ENCODE measurements at regions not wholly inside any gene's neighbourhood (a gene's known extent, or its start where the extent isn't known, plus 50 kb on each side); places are given as distances from the start of the nearest gene placed in this dataset.

- Mint-ChIP-seq H3K27me3 (peaks cover 0 to 4% of the 10 kb centered on the region in 2 donors), H3K36me3 (no peaks in the 10 kb centered on the region), H3K4me3 (no peak overlapping the region), H3K4me1 (no peaks in the 10 kb centered on the region), H3K27ac (no peak overlapping the region), H3K9me3 (peaks cover 3 to 6% (median 3%) of the 10 kb centered on the region in 3 donors)
- Histone ChIP-seq H3K4me3 (ENCODE audit: control insufficient read depth in 1 of 2, extremely low read depth in 1 of 2, low read length in 1 of 2) (no peak overlapping the region), H3K27ac (ENCODE audit: low read length) (no peak overlapping the region), H3K27me3 (replicated peaks in 1 of 2; ENCODE audit: control insufficient read depth in 2 of 2, extremely low read depth in 1 of 2, insufficient read depth in 2 of 2, low read length in 1 of 2) (no peaks in the 10 kb centered on the region), H3K4me1 (ENCODE audit: control insufficient read depth in 1 of 2, extremely low read depth in 1 of 2, insufficient read depth in 2 of 2, low read length in 2 of 2) (no peaks in the 10 kb centered on the region), H3K9me3 (no peaks in the 10 kb centered on the region), H3K36me3 (ENCODE audit: control insufficient read depth in 2 of 2, extremely low read depth in 1 of 2, insufficient read depth in 1 of 2, low read length in 1 of 2) (no peaks in the 10 kb centered on the region)
- ChIA-PET CTCF (no interaction called here), POLR2A (no interaction called here)
- ATAC-seq (replicated peaks in 1 of 4), result no peak
- WGBS (ENCODE audit: insufficient coverage), result 44% methylated on average over 1 of the region's 1 CpG
- no peak for DNase-seq
Measured at GRCh38 chr7:91518058-91518457, 253.8 kb downstream of the FZD1 start.

- CTCF ChIA-PET, result no interaction called here
Measured at GRCh38 chr7:91519241-91520158, 255.3 kb downstream of the FZD1 start.

GRCh38 chr7:91520645-91521044 is 256.4 kb downstream of the FZD1 start:
- no peaks in the 10 kb centered on the region for H3K9me3 ChIP-seq
- no peaks in the 10 kb centered on the region for H3K27me3 ChIP-seq (replicated peaks in 1 of 2; ENCODE audit: control insufficient read depth in 2 of 2, extremely low read depth in 1 of 2, insufficient read depth in 2 of 2, low read length in 1 of 2)
- ATAC-seq (replicated peaks in 1 of 4) (no peak), DNase-seq (no peak)
- Mint-ChIP-seq H3K4me3 (no peak overlapping the region), H3K9me3 (peaks cover 0 to 6% (median 6%) of the 10 kb centered on the region in 3 donors), H3K4me1 (no peaks in the 10 kb centered on the region), H3K27ac (no peak overlapping the region), H3K36me3 (no peaks in the 10 kb centered on the region), H3K27me3 (peaks cover 0 to 4% of the 10 kb centered on the region in 2 donors)
- POLR2A ChIA-PET, result no interaction called here
- WGBS (ENCODE audit: insufficient coverage), result no CpG with 5 or more reads among the region's 1 CpG
- H3K36me3 ChIP-seq (ENCODE audit: control insufficient read depth in 2 of 2, extremely low read depth in 1 of 2, insufficient read depth in 1 of 2, low read length in 1 of 2), result no peaks in the 10 kb centered on the region
- H3K4me3 ChIP-seq (ENCODE audit: control insufficient read depth in 1 of 2, extremely low read depth in 1 of 2, low read length in 1 of 2), result no peak overlapping the region
- no peak overlapping the region for H3K27ac ChIP-seq (ENCODE audit: low read length)
- no peaks in the 10 kb centered on the region for H3K4me1 ChIP-seq (ENCODE audit: control insufficient read depth in 1 of 2, extremely low read depth in 1 of 2, insufficient read depth in 2 of 2, low read length in 2 of 2)
- CTCF ChIA-PET, result no interaction called here

More at GRCh38 chr7:91519241-91520158, 255.3 kb downstream of the FZD1 start:
- Histone ChIP-seq H3K4me1 (ENCODE audit: control insufficient read depth in 1 of 2, extremely low read depth in 1 of 2, insufficient read depth in 2 of 2, low read length in 2 of 2) (no peaks in the 10 kb centered on the region), H3K27ac (ENCODE audit: low read length) (no peak overlapping the region), H3K4me3 (ENCODE audit: control insufficient read depth in 1 of 2, extremely low read depth in 1 of 2, low read length in 1 of 2) (no peak overlapping the region), H3K36me3 (ENCODE audit: control insufficient read depth in 2 of 2, extremely low read depth in 1 of 2, insufficient read depth in 1 of 2, low read length in 1 of 2) (no peaks in the 10 kb centered on the region), H3K27me3 (replicated peaks in 1 of 2; ENCODE audit: control insufficient read depth in 2 of 2, extremely low read depth in 1 of 2, insufficient read depth in 2 of 2, low read length in 1 of 2) (no peaks in the 10 kb centered on the region), H3K9me3 (no peaks in the 10 kb centered on the region)
- Mint-ChIP-seq H3K27me3 (peaks cover 0 to 4% of the 10 kb centered on the region in 2 donors), H3K4me1 (no peaks in the 10 kb centered on the region), H3K36me3 (no peaks in the 10 kb centered on the region), H3K4me3 (no peak overlapping the region), H3K27ac (no peak overlapping the region), H3K9me3 (peaks cover 0 to 6% (median 4%) of the 10 kb centered on the region in 3 donors)
- DNase-seq (no peak), ATAC-seq (replicated peaks in 1 of 4) (no peak)
- POLR2A ChIA-PET, result no interaction called here
- whole genome bisulfite sequencing (ENCODE audit: insufficient coverage), result 83% methylated on average over 1 of the region's 8 CpGs

GRCh38 chr7:91526404-91526803 is 262.2 kb downstream of the FZD1 start:
- CTCF ChIA-PET, result no interaction called here
- no peaks in the 10 kb centered on the region for H3K36me3 Mint-ChIP-seq
- peaks cover 0 to 4% of the 10 kb centered on the region in 2 donors for H3K27me3 Mint-ChIP-seq
- Histone ChIP-seq H3K4me1 (ENCODE audit: control insufficient read depth in 1 of 2, extremely low read depth in 1 of 2, insufficient read depth in 2 of 2, low read length in 2 of 2) (no peaks in the 10 kb centered on the region), H3K27me3 (replicated peaks in 1 of 2; ENCODE audit: control insufficient read depth in 2 of 2, extremely low read depth in 1 of 2, insufficient read depth in 2 of 2, low read length in 1 of 2) (no peaks in the 10 kb centered on the region), H3K4me3 (ENCODE audit: control insufficient read depth in 1 of 2, extremely low read depth in 1 of 2, low read length in 1 of 2) (no peak overlapping the region), H3K27ac (ENCODE audit: low read length) (no peak overlapping the region), H3K36me3 (ENCODE audit: control insufficient read depth in 2 of 2, extremely low read depth in 1 of 2, insufficient read depth in 1 of 2, low read length in 1 of 2) (no peaks in the 10 kb centered on the region), H3K9me3 (no peaks in the 10 kb centered on the region)
- H3K9me3 Mint-ChIP-seq, result peaks cover 20 to 43% (median 21%) of the 10 kb centered on the region in 3 donors
- no peak for DNase-seq
- no peak for ATAC-seq (replicated peaks in 1 of 4)
- no peak overlapping the region for H3K27ac Mint-ChIP-seq
- H3K4me3 Mint-ChIP-seq, result no peak overlapping the region
- H3K4me1 Mint-ChIP-seq, result no peaks in the 10 kb centered on the region
- POLR2A ChIA-PET, result interaction anchor here in 1 of 2 donors (0.7 kb wide), 1 partner anchor 27 kb away, joined by 3 read pairs; no protein-coding TSS in a partner anchor

- Histone ChIP-seq H3K36me3 (ENCODE audit: control insufficient read depth in 2 of 2, extremely low read depth in 1 of 2, insufficient read depth in 1 of 2, low read length in 1 of 2) (no peaks in the 10 kb centered on the region), H3K4me1 (ENCODE audit: control insufficient read depth in 1 of 2, extremely low read depth in 1 of 2, insufficient read depth in 2 of 2, low read length in 2 of 2) (no peaks in the 10 kb centered on the region), H3K4me3 (ENCODE audit: control insufficient read depth in 1 of 2, extremely low read depth in 1 of 2, low read length in 1 of 2) (no peak overlapping the region), H3K27ac (ENCODE audit: low read length) (no peak overlapping the region), H3K27me3 (replicated peaks in 1 of 2; ENCODE audit: control insufficient read depth in 2 of 2, extremely low read depth in 1 of 2, insufficient read depth in 2 of 2, low read length in 1 of 2) (no peaks in the 10 kb centered on the region), H3K9me3 (no peaks in the 10 kb centered on the region)
- ATAC-seq (replicated peaks in 1 of 4) (no peak), DNase-seq (no peak)
- POLR2A ChIA-PET, result no interaction called here
- Mint-ChIP-seq H3K27ac (no peak overlapping the region), H3K27me3 (no peaks in the 10 kb centered on the region), H3K36me3 (no peaks in the 10 kb centered on the region), H3K4me1 (no peaks in the 10 kb centered on the region), H3K9me3 (peaks cover 20 to 54% (median 27%) of the 10 kb centered on the region in 3 donors), H3K4me3 (no peak overlapping the region)
- CTCF ChIA-PET, result no interaction called here
- WGBS (ENCODE audit: insufficient coverage), result 74% methylated on average over 3 of the region's 5 CpGs
Measured at GRCh38 chr7:91527460-91527859, 263.2 kb downstream of the FZD1 start.

GRCh38 chr7:91533996-91534395 is 269.8 kb downstream of the FZD1 start:
- no peaks in the 10 kb centered on the region for H3K36me3 Mint-ChIP-seq
- H3K27me3 Mint-ChIP-seq, result no peaks in the 10 kb centered on the region
- H3K27ac ChIP-seq (ENCODE audit: low read length), result no peak overlapping the region
- no peak overlapping the region for H3K27ac Mint-ChIP-seq
- DNase-seq (no peak), ATAC-seq (replicated peaks in 1 of 4) (no peak)
- H3K9me3 ChIP-seq, result no peaks in the 10 kb centered on the region
- no peaks in the 10 kb centered on the region for H3K4me1 ChIP-seq (ENCODE audit: control insufficient read depth in 1 of 2, extremely low read depth in 1 of 2, insufficient read depth in 2 of 2, low read length in 2 of 2)
- no peaks in the 10 kb centered on the region for H3K27me3 ChIP-seq (replicated peaks in 1 of 2; ENCODE audit: control insufficient read depth in 2 of 2, extremely low read depth in 1 of 2, insufficient read depth in 2 of 2, low read length in 1 of 2)
- no peak overlapping the region for H3K4me3 ChIP-seq (ENCODE audit: control insufficient read depth in 1 of 2, extremely low read depth in 1 of 2, low read length in 1 of 2)
- H3K4me3 Mint-ChIP-seq, result no peak overlapping the region
- no peaks in the 10 kb centered on the region for H3K36me3 ChIP-seq (ENCODE audit: control insufficient read depth in 2 of 2, extremely low read depth in 1 of 2, insufficient read depth in 1 of 2, low read length in 1 of 2)
- H3K9me3 Mint-ChIP-seq, result peaks cover 18 to 36% (median 21%) of the 10 kb centered on the region in 3 donors
- 60% methylated on average over 1 of the region's 1 CpG for WGBS (ENCODE audit: insufficient coverage)
- ChIA-PET POLR2A (no interaction called here), CTCF (no interaction called here)
- no peaks in the 10 kb centered on the region for H3K4me1 Mint-ChIP-seq
